NCI-H526 (cell line): ENCODE measurements at regions not wholly inside any gene's neighbourhood (a gene's known extent, or its start where the extent isn't known, plus 50 kb on each side); places are given as distances from the start of the nearest gene placed in this dataset.
"Not testable (repeated sequence)": the region's sequence is repeated elsewhere in the genome, so short reads cannot be mapped to it uniquely, and the experiment has no call there.

ENCODE experiments used
- DNase-seq, 2 experiments: peaks; one replicate each; lab custom pipeline; 2025; lab: John Stamatoyannopoulos, UW

GRCh38 chr10:4442296-4442695 lies 383.7 kb upstream of the AKR1E2 start:
- no peak for DNase-seq

GRCh38 chr10:4440260-4440659 lies 385.7 kb upstream of the AKR1E2 start:
- no peak for DNase-seq

- no peak for DNase-seq
Observed at GRCh38 chr10:4437791-4438190, 388.2 kb upstream of the AKR1E2 start.

DNA sequence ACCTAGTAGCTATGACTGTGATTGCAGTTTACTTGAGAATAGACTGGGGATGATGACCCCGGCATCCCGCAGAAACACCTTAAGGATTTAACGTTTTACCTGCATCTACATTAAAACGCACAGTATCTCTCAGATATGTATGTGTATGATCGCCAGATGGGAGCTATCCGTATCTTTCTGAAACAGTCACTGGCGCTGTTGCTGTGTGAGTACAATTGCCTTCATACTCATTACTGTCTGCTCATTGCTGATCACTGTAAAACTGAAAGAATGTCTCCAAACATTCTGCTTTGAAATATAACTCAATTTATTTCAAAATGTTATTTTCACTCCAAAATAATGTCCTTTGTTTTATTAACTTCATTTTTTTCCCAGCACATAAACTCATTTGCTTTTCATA lies 388.9 kb upstream of the AKR1E2 start:
- no peak for DNase-seq

GRCh38 chr10:4436103-4436502 lies 389.9 kb upstream of the AKR1E2 start:
- DNase-seq: no peak

DNA sequence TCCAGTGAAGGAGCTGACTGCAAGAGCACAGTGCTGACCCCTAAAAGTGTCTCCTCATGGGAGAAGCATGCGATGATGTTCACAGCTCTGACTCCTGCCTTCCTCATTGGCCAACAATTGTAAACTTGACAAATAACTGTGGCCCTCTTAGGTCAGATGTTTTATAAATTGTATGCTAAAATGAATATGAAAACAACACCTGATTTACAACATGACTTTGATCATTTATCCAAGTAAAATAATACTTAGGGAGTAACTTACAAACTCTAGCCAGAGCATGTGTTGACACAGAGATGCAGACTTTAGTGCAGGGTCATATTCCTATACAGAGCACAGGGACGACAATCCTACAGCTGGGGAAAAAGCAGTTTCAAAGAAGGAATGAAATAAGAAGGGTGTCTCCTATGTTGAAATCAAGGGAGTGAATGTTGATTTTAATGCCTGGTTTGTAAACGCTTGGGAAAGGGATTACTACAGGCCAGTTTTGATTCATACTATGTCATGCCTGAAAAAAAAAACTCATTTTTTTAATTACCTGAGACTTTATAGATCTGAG lies 391.4 kb upstream of the AKR1E2 start:
- DNase-seq: no peak

- no peak for DNase-seq
Observed at GRCh38 chr10:4434105-4434504, 391.9 kb upstream of the AKR1E2 start.

GRCh38 chr10:4431114-4431863 lies 394.7 kb upstream of the AKR1E2 start:
- no peak for DNase-seq

DNA sequence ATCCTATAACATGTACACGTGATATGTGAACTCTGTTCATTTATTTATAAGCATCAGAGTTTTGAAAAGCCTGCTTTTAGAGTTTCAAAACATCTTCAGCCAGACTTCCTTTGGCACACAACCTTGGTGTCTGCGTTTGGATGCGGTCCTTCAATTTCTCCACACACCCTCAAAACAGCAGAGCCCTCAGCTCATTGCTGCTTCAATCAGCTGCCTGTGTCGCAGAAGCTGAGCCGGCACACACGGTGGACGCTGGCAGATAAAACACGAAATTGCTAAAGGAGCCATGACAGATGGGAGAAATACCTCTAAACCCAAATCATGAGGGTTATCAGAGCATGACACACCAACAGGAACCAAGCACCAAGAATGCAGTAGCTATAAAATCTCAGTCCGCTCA lies 396.4 kb upstream of the AKR1E2 start:
- DNase-seq: no peak

DNA sequence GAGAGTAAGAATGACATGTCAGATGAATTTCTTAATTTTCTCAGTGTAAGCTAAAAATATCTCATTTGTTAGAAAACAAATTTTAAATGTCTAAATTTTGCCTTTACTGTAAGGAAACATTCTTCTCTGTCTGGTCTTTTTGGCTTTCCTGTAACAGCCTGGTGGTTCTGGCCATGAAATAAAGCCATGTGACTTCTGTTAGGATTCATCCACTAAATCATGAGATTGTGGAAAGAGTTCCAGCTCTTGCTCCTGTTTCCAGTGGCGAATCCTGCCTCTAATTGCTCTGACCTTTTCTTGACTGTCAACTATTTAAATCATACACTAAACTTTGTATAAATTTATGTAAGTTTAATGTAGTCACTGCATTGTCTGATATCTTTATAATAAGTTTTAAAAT lies 398.5 kb upstream of the AKR1E2 start:
- DNase-seq: no peak

GRCh38 chr10:4426866-4427265 lies 399.1 kb upstream of the AKR1E2 start:
- no peak for DNase-seq

DNA sequence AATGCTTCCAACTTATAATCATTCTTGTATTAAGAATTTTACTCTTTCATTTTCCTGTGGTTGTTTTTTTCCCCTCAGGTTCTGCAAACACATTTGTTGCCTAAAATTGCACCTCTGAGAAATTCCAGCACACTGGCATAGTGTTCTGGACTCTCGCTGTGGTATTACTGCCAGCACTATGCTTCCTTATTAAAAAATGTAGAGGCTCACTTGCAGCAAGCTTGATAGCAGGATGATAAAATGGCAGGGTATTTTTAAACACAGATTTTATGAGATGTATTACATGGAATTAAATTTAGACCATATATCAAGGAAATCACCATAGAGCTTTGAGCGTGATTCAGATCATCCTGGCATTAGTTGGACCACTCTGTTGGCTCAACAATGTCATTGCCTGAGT lies 416.7 kb upstream of the AKR1E2 start:
- no peak for DNase-seq

DNA sequence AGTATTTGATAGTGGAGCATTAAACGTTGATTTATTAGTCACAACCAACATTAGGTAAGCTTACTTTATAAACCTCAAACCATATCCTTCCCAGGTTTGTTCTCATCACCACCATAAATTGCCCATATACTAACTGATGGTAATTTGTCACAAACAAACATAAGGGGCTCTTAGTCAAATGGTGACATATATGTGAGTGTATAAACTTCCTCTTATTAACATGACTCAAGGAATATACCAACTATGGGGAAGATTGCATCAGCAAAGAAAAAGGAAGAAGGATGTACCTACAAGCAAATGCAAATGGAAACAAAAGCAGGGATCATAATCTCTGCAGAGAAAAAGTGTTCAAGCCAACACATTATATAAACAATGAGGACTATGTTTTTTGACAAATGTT lies 418.2 kb upstream of the AKR1E2 start:
- DNase-seq: no peak

DNA sequence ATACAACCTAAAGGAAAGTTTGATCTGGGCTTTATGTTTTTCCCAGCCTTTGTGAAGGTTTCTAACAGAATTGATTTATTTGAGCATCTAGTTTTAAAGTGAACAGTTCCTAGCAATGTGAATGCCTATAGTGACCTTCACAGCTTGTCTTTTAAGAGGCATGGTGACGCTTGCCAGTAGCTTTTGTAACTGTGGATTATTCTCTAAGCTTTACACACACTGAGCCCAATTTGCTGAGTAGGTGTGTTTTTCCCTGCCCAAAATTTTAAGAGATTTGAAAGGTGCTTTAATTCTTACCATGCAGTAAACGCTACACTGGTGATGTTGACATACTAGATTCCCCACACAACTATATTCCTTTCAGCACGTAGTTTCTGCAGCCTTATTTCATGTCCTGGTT lies 420.2 kb upstream of the AKR1E2 start:
- DNase-seq: no peak

- DNase-seq: no peak
Observed at GRCh38 chr10:4403638-4404252, 422.3 kb upstream of the AKR1E2 start.

DNA sequence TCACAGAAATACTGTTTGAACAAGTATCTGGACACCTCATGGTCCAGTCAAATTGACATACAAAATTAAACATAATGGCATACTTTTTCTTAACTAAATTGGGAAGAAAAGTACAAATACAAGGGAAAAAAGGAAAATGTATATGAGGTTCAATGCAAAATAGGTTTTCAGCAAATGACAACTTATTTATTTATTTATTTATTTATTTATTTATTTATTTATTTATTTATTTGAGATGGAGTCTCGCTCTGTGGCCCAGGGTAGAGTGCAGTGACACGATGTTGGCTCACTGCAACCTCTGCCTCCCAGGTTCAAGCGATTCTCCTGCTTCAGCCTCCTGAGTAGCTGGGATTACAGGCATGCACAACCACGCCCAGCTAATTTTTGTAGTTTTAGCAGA lies 424.9 kb upstream of the AKR1E2 start:
- not testable (repeated sequence) for DNase-seq

- DNase-seq: no peak
Observed at GRCh38 chr10:4399556-4399955, 426.5 kb upstream of the AKR1E2 start.

- no peak for DNase-seq
Observed at GRCh38 chr10:4398602-4399001, 427.4 kb upstream of the AKR1E2 start.

- DNase-seq: no peak
Observed at GRCh38 chr10:4397337-4397736, 428.7 kb upstream of the AKR1E2 start.

- no peak for DNase-seq
Observed at GRCh38 chr10:4396401-4397283, 429.4 kb upstream of the AKR1E2 start.

GRCh38 chr10:4395731-4396130 lies 430.3 kb upstream of the AKR1E2 start:
- DNase-seq: no peak

DNA sequence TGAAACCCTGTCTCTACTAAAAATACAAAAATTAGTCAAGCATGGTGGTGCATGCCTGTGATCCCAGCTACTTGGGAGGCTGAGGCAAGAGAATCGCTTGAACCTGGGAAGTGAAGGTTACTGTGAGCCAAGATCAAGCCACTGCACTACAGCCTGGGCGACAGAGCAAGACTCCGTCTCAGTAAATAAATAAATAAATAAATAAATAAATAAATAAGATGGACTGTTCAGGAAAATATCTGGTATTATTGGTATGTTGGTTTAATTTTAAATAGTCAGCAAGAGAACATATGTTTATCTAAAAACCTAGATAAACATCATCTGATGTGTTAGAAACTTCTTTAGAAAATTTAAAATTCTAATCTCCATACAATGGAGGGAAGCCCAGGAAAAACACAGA lies 431.6 kb upstream of the AKR1E2 start:
- not testable (repeated sequence) for DNase-seq

DNA sequence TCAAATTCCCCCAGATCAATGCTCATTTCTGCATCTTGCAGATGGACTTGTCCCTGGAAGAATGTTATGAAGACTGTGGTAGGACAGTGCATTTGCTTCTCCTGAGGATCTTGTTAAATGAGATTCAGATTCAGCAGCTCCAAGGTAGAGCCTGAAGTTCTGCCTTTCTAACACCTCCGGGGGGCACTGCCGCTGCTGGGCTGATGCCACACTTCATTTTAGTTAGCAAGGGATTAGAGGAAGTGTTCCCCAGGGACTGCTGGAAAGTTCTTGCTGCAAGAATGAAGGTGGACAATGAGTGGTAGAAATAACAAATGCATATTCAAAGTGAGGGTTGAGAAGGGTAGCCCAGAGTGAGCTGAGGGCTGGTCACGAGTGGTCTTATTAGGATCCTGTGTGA lies 434.3 kb upstream of the AKR1E2 start:
- peak; percentile 13 to 27 for DNase-seq
